CD4-positive, alpha-beta T cell treated with Interleukin-17A for 1 hour (primary cell): ENCODE measurements at regions not wholly inside any gene's neighbourhood (a gene's known extent, or its start where the extent isn't known, plus 50 kb on each side); places are given as distances from the start of the nearest gene placed in this dataset.

Experiments
- DNase-seq: peaks from one replicate; pipeline ENCODE4 v3.0.0-alpha.2; 2020

GRCh38 chr4:157634057-157634456 is 413.5 kb downstream of the GRIA2 start:
- no peak for DNase-seq

- no peak for DNase-seq
Observed at GRCh38 chr4:157616741-157617472, 396.4 kb downstream of the GRIA2 start.

DNA sequence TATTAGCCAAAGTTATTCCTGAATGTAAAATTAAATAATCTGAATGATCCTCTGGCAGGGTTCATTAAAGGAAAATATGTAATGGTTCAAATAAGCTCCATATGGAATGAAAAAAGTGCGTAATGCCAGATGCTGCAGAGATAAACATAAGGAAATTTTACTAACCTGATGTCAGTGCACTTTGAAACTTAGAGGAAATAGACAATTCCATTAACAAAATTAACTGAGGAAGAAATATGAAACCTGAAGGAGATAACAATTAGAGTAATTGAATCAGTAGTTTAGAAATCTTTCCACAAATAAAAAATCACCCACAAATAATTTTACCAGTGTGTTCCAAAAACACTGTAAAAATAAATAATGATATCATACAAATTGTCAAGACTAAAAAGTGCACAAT is 387.5 kb downstream of the GRIA2 start:
- no peak for DNase-seq

DNA sequence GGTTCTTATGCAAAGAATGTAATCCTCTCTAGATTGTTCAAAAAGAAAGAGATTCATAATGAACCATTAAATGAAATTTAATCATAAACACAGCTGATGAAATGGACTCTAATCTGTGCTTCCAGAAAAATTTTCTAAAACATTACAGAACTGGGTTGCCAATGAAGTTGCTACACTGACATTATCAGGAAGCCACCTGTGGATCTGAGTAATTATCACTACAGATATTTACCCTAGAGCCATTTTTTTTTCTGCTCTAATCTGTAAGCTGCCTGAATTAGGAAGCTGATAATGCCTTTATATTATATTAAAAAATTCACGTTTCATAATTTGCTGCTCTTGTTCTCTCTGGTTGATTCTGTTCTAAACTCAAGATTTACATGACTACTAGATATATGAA is 380.1 kb downstream of the GRIA2 start:
- no peak for DNase-seq

GRCh38 chr4:157591245-157591644 is 370.7 kb downstream of the GRIA2 start:
- DNase-seq, result no peak

DNA sequence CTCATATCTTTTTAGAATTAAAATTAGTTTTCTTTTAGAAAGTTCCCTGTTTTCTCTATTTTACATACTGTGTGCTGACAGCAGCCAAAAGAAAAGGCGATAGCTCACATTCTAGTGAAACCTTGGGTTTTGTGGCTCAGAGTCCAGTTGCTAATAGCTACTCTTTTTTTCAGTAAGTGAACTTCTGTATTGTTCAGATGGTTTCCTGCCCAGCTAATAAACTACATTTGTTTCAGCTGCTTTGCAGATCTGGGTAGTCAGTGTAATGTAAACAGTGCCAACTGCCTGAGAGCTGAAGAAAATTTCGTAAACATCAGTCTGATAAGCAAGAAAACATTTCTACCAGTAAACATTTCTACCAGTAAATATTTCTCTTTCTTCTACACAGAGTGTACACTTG is 370.2 kb downstream of the GRIA2 start:
- no peak for DNase-seq

- DNase-seq, result no peak
Observed at GRCh38 chr4:157587681-157588423, 367.3 kb downstream of the GRIA2 start.

- DNase-seq, result no peak
Observed at GRCh38 chr4:157582141-157582540, 361.6 kb downstream of the GRIA2 start.

DNA sequence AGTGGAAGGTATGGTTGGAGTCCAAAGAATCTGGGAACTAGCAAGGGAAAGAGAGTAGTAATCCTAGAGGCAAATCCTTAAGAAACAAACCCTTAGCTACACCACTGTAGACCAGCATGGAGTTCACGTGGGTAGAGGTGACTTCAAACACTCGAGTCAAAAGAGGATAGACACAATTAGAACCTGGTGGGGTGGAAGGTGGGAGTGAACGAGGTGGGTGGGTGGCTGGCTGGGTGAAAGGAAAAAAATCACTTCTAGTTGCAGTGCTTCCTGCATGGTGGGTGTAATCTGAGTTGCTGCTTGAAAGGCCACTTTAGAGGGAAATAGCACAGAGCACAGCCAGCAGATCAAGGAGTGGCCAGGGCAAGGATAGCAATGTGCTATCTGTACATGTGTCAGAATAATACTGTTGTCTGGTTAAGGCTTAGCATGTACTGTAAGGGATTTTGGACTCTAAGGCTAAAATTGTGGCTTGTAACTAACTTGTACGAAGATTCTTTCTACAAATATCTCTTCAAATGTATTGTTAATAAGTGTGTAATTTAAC is 356.2 kb downstream of the GRIA2 start:
- no peak for DNase-seq

GRCh38 chr4:157575339-157575738 is 354.8 kb downstream of the GRIA2 start:
- no peak for DNase-seq

GRCh38 chr4:157574606-157575005 is 354.1 kb downstream of the GRIA2 start:
- no peak for DNase-seq

- DNase-seq, result no peak
Observed at GRCh38 chr4:157572951-157573350, 352.4 kb downstream of the GRIA2 start.

DNA sequence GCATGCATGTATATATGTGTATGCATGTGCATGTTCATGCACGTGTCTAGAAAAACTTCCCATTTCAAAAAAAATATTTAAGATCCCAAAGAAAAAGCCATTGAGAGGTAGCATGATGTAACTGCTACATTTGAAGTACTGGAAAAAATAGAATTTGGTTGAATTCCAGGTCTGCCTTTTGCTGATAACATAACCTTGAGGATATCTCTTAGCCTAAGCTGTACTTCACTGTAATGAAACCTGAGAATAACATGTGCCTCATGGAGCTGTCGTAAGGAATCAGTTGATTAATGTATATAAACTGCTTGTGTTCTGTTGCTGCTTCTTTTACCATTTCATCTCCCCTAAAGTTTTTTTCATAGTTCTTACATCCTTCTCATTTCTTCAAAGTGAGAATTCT is 351.8 kb downstream of the GRIA2 start:
- DNase-seq, result no peak

GRCh38 chr4:157564771-157565170 is 344.2 kb downstream of the GRIA2 start:
- DNase-seq, result no peak

GRCh38 chr4:157564218-157564617 is 343.7 kb downstream of the GRIA2 start:
- DNase-seq, result no peak

DNA sequence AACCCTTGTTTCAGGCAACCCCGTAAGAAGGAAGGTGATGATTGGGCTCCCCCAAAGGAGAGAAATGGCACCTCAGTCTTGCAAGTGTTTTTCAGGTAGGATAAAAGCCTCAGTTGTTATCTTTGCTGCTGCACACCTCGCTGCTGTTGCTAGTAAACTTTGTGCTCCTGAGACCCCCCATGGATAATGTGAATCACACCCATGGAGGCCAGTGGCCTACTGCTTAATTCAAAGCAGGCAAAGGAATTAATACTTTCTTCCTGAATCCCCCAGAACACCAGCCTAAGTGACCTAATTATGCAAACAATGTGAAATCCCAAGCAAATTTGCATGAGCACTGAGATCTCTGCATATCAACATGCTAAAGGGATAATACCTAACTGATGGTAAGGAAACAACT is 337.5 kb downstream of the GRIA2 start:
- DNase-seq, result no peak

DNA sequence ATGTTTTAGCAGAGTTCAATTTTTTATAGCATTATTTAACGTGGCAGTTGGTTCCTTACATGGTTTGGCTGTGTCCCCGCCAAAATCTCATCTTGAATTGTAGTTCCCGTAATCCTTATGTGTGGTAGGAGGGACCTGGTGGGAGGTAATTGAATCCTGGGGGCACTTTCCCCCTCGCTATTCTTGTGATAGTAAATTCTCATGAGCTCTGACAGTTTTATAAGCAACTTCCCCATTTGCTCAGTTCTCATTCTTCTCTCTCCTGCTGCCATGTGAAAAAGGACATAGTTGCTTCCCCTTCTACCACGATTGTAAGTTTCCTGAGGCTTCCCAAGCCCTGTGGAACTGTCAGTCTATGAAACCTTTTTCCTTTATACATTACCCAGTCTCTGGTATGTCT is 329.5 kb downstream of the GRIA2 start:
- no peak for DNase-seq

- no peak for DNase-seq
Observed at GRCh38 chr4:157527954-157528353, 307.4 kb downstream of the GRIA2 start.

DNA sequence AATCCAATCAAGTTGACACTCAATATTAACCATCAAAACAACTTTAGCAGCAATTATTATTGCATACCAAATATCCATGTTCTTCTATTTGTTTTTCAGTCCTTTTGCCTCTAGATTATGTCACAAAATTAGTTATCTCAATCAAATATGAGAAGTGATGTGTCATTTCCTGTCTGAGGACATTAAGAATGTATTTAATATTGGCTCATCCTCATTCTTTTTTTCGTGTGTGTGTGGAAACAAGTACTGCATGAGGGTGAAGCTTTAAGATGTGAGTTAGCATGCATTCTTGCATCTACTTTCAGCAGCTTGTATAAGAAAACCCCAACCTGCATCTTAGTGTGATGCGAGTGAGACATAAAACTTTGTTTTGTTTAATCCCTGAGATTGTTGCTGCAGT is 301.4 kb downstream of the GRIA2 start:
- no peak for DNase-seq

GRCh38 chr4:157514711-157515110 is 294.2 kb downstream of the GRIA2 start:
- no peak for DNase-seq

DNA sequence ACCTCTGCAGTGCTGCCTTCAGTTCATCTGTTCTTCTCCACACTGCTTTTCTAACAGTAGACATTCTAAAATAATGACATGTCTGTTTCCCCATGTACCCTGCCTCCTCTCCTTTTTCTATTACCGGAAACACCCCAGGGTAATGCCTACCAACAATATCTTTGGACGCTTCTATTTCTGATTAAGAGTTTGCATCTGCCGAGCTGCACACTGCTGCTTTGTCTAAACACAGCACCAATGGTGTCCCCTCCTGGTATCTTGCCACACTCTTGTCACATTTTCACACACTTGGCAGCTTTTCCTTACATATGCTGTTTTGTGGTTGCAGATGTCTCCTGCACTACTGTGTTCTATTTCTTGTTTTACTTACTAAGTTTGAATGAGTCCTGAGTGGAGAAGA is 288.8 kb downstream of the GRIA2 start:
- no peak for DNase-seq

DNA sequence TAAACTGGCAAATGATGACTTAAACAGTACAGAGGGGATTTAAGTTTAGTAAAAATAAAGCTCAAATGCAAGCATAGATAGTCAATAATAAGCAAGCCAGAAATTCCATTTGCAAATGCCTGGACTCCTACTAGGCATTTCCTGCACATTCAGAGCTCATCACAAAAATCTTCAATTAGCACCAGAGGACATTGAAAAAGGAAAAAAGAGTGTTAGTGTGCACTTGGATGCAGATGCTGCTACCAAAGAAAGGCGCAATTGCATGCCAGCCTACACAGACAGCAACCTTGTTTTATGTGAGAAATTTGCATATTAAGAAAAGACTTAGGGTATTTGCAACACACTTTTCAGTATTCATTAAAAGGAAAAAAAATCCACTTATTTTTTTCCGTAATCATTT is 282.1 kb downstream of the GRIA2 start:
- DNase-seq, result no peak

DNA sequence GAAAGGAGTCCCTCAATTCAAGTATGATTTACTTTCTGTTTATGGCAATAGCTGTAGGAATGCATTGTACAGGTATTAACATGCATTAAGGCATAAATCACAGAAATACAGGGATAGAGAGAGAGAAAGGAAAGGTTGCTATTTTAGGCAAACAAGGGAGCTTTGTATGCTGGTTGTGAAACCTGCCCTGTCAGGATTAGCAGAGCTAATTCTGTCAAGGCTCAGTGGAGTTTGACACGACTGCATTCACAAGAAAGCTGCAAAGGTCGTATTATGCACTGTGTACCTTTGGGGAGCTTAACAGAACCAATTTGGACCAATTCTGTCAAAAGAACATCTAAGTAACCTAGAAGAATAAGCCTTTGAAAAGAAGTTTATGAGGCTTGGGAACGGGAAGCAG is 239.3 kb downstream of the GRIA2 start:
- DNase-seq, result no peak

DNA sequence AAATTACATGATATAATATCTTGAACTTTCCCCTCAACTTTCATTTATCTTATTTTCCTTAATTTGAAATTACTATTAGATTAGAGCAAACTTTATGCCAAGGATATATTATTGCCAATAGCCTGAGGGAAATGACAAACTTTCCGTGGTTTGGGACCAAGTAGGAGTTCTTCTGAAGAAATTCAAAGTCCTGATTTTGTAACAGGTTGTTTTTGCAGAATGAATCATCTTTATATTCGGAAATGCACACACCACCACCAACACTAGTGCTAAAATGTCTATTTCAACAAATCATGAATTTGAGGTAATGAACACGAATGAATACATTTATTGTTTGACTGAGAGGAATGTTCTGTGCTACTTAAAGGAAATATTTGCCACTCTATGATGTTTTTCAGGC is 226.7 kb downstream of the GRIA2 start:
- DNase-seq, result no peak
